Fibroblast of skin of left quadriceps (primary cell): ENCODE measurements at regions not wholly inside any gene's neighbourhood (a gene's known extent, or its start where the extent isn't known, plus 50 kb on each side); places are given as distances from the start of the nearest gene placed in this dataset.

ENCODE experiments used
- DNase-seq, 2 experiments: peaks; one replicate each; pipeline ENCODE4 v3.0.0-alpha.2; 2013; ENCODE audit warnings: low read depth in 2 of 2

GRCh38 chr2:125855204-125855603 lies 800.8 kb upstream of the GYPC start:
- DNase-seq = no peak

- DNase-seq = no peak
Observed at GRCh38 chr2:125857971-125858794, 797.8 kb upstream of the GYPC start.

- DNase-seq = no peak
Observed at GRCh38 chr2:125861461-125861860, 794.5 kb upstream of the GYPC start.

- no peak for DNase-seq
Observed at GRCh38 chr2:125867908-125868307, 788.0 kb upstream of the GYPC start.

GRCh38 chr2:125870264-125870663 lies 785.7 kb upstream of the GYPC start:
- no peak for DNase-seq

- DNase-seq = no peak
Observed at GRCh38 chr2:125870746-125871145, 785.2 kb upstream of the GYPC start.

GRCh38 chr2:125874564-125874963 lies 781.4 kb upstream of the GYPC start:
- no peak for DNase-seq

- no peak for DNase-seq
Observed at GRCh38 chr2:125885340-125885739, 770.6 kb upstream of the GYPC start.

- no peak for DNase-seq
Observed at GRCh38 chr2:125886153-125886552, 769.8 kb upstream of the GYPC start.

- no peak for DNase-seq
Observed at GRCh38 chr2:125901278-125901677, 754.7 kb upstream of the GYPC start.

- DNase-seq = no peak
Observed at GRCh38 chr2:125925891-125926546, 729.9 kb upstream of the GYPC start.

- no peak for DNase-seq
Observed at GRCh38 chr2:125935559-125935958, 720.4 kb upstream of the GYPC start.

- no peak for DNase-seq
Observed at GRCh38 chr2:125942585-125943424, 713.2 kb upstream of the GYPC start.

GRCh38 chr2:125959047-125959446 lies 696.9 kb upstream of the GYPC start:
- DNase-seq = no peak

GRCh38 chr2:125961739-125962138 lies 694.2 kb upstream of the GYPC start:
- DNase-seq = no peak

GRCh38 chr2:125979886-125980285 lies 676.1 kb upstream of the GYPC start:
- no peak for DNase-seq

GRCh38 chr2:125983364-125983763 lies 672.6 kb upstream of the GYPC start:
- no peak for DNase-seq

- no peak for DNase-seq
Observed at GRCh38 chr2:126029316-126029715, 626.6 kb upstream of the GYPC start.

GRCh38 chr2:126038861-126039260 lies 617.1 kb upstream of the GYPC start:
- no peak for DNase-seq

GRCh38 chr2:126041391-126042047 lies 614.4 kb upstream of the GYPC start:
- no peak for DNase-seq

GRCh38 chr2:126042089-126042488 lies 613.9 kb upstream of the GYPC start:
- DNase-seq = no peak

- DNase-seq = no peak
Observed at GRCh38 chr2:126048719-126049118, 607.2 kb upstream of the GYPC start.
